IPS-NIHi11 (cell line): ENCODE measurements at regions not wholly inside any gene's neighbourhood (a gene's known extent, or its start where the extent isn't known, plus 50 kb on each side); places are given as distances from the start of the nearest gene placed in this dataset.
"Not testable (repeated sequence)": the region's sequence is repeated elsewhere in the genome, so short reads cannot be mapped to it uniquely, and the experiment has no call there.

Source experiments
- DNase-seq: peaks from one replicate; pipeline ENCODE4 v3.0.0; 2012; ENCODE audit warnings: mixed read lengths, low spot score

DNA sequence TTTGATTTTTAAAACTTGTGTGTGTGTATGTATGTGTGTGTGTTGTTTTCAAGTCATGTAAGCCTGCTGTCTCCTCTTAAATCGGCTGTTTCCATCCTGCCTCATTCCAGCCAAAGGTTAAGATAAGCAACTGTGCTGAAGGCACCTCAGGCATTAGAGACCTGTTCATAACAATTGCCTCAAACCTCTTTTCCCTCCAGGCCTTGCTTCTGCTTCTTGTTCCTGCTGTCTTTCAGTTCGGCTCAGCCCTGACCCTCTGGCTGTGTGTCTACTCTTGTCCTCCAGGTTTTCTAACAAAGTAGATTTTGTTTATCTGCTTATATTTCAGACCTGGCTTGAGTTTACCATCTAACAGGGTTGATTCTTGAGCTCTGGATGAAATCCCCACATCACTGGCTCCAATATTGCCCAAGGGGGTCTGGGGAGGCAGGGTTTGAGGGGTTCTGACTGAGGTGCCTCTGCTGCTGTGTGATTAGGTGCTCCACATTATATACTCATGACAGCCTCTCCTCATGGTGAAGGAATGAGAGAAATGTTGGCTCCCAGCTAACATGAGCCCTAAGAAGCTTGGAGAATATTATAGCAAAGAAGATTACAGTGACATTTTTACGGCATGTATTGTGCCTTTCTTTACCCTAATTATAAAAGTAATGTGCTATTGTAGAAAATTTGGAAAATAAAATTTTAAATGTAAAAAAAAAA lies 229.7 kb upstream of the PIK3R1 start:
- no peak for DNase-seq

DNA sequence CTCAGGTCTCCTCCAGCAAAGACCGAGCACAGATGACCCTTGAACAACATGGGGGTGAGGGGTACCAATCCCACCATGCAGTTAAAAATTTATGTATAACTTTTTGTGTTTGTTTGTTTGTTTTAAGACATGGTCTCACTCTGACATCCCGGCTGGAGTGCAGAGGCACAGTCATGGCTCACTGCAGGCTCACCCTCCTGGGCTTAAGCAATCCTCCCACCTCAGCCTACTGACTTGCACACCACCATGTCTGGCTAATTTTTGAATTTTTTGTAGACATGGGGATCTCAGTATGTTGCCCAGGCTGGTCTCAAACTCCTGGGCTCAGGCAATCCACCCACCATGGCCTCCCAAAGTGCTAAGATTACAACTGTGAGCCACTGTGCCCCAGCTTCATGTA lies 231.0 kb upstream of the PIK3R1 start:
- DNase-seq = no peak

DNA sequence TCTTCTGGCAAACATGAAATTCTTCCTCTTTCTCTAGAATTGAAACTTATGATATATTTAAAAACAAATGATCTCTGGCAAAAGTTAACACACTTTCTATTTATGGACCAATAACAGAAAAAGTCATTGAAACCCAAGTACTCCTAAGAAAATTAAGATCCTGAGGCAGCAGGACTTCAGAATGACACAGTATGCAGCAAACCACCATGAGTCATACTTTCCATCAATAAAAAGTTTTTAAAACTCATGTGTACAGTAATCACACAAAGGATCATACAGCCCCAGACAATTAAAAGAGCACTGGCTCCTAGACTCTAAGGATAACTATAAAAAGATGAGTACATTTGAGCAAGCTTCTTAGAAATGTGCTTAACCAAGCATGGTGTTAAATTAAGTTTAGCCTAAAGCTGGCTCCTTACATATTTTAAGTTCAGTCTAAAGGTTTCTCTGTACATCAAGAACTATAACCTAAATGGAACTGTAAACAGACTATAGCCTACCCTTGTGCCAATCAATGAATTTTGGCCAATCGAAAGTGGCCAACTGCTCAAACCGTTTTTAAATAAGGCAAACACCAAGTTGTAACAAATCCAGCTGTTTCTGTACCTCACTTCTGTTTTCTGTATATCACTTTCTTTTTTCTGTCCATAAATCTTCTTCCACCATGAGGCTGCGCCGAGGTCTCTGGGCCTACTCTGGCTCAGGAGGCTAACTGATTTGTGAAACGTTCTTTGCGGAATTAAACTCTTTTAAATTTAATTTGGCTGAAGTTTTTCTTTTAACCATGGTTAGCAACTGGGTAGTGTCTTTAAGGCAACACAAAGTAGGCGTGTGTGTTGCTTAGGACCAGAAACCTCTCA lies 232.1 kb upstream of the PIK3R1 start:
- DNase-seq = no peak

DNA sequence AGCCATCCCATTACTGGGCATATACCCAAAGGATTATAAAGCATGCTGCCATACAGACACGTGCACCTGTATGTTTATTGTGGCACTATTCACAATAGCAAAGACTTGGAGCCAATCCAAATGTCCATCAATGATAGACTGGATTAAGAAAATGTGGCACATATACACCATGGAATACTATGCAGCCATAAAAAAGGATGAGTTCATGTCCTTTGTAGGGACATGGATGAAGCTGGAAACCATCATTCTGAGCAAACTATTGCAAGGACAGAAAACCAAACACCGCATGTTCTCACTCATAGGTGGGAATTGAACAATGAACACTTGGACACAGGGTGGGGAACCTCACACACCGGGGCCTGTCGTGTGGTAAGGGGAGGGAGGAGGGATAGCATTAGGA lies 233.4 kb upstream of the PIK3R1 start:
- not testable (repeated sequence) for DNase-seq

DNA sequence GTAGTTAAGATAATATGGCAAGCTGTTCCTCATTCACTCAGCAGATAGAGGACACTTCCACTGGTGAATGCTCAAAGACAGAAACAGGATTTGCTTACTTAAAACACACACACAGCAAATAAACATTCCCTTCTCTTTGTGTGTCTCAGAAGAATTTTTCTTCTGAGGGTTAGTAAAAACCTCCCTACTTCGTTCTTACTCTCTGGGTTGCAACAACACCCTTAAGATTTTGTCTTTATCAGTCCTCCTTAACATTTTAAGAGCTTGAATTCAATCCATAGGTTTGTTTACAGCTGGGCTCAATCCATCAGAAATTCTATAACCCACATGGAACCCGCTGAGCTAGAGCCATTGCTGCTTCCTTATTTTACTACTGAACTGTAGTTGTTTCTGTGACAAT lies 237.4 kb upstream of the PIK3R1 start:
- DNase-seq = no peak

DNA sequence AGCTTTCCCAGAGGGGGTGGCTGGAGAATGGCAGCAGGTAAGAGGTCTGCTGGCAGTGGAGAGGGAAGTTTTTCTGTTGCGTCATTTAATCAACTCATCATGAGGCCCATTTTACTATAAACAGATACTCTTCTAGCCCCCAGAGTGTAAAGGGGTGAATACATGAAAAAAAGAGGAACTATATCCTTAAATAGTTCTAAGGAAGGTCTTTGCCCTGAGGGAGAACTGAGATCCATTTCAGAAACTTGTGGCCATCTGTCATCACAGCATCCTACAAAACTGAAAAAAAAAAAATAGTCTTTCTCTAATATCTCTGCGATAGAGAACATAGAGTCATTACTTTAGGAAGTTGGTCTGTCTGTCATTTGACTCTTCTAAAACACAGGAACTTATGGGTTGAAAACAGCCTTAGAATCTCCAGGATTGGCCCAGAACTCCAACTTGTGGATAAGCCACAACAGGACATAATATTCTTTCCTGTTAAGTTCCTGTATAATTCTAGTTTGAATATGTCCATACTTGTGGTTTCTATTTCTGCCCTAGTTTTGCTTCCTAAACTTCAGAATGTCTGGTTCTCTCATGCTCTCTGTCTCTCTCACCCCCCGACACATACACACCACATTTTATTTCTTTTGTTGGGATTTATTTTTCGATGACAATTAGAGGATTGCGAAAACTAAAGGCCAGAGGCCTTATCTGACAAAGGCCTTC lies 238.5 kb upstream of the PIK3R1 start:
- DNase-seq = no peak

DNA sequence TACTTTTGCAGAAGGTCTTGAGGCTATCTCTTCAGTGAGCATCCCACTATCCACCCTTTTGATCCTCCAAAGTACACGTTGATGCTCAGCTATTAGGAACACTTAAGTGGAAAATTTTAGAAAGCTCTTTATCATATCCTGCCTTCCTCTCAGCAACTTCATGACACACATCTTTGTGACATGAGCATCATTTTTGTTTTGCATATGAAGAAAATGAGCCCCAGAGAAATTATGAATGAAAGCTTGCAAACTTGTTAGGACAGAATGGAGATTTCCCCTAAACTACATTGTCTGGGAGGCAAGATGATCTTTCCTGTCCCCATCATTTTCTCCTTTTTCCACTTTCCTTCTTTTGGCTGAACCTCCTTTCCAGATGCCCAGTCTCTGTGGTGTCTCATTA lies 239.4 kb upstream of the PIK3R1 start:
- DNase-seq = no peak

DNA sequence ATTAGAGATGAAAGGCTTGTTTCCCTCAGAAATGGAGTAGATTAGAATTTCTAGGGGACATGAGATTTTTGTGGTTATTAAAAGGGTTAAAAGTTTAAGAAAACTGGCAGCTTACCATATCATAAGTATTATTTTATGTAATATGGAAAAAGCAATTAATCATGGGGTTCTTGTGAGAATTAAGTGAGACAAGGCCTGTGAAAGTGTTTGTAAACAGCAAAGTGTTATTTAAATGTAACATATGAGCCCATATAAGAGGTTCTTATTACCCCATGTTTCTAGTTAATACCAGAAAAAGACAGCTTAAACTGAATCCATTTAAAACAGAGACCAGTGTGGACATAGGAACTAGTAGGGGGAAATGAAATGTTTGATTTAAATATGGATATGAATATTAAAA lies 241.1 kb upstream of the PIK3R1 start:
- no peak for DNase-seq

DNA sequence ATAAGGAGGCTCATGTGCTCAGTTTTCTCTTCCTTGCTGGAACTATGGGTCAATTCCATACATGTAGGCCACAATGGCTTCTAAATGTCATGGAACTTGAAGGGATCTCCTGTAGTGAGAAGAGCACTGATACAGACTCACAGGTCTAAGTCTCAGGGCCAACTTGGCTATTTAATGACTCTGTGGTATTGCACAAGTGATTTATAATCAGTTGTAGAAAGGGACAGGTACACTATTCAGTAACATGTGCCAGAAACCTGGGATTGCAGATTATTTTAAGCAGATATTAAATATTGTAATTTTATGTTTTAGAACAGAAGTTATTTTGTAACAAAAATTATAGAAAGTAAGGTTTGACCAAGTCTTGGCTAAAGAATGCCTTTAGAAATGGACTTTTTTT lies 241.5 kb upstream of the PIK3R1 start:
- DNase-seq = no peak

DNA sequence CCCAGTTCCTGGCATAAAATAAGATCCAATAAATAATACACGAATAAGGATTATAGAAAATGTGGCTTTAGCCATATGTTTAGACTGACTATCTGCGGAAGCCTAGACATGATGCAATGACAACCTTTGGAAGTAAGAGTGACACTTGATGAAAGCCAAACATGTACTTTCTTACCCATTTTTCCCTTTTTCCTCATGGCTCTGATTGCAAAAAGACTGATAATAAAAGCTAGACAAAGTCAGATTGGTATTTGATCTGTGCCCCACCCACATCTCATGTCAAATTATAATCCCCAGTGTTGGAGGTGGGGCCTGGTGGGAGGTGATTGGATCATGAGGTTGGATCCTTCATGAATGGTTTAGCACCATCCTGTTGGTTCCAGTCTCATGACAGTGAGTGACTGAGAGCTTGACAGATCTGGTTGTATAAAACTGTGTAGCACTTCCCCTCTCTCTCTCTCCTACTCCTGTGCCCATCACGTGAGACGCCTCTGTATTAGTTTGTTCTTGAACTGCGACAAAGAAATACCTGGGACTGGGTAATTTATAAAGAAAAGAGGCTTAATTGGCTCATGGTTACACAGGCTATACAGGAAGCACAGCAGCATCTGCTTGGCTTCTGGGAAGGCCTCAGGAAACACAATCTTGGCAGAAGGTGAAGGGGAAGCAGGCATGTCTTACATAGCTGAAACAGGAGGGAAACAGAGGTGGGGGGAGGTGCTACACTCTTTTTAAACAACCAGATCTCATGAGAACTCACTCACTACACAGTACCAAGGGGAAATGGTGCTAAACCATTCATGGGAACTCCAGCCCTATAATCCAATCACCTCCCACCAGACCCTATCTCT lies 243.4 kb upstream of the PIK3R1 start:
- DNase-seq = no peak

DNA sequence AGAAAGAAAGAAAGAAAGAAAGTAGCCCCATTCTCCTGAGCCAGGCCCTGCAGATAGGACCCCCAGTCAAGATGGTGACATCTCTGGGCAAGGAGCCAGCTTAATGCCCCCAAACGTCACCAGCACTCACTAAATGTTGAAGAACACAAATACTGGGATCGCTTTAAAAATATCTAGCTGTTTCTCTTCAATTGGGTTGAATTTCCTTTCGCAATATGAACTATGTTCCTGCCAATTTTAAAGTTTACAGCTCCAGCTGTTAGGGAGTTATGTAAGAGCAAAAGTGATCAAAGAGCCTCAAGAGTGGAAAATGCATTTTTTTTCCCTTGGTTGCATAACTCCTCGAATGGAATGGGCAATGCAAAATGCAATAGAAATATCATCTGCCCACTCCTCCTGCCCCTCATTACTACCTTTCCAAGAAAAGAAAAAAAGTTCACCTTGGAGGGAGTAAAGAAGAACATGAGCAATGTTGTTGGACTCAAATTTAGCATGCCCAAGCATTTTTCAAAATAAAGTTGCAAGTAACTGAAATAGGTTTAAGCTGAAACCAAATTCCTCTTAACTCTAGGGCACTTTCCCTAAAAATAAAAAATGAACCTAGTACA lies 244.2 kb upstream of the PIK3R1 start:
- no peak for DNase-seq

DNA sequence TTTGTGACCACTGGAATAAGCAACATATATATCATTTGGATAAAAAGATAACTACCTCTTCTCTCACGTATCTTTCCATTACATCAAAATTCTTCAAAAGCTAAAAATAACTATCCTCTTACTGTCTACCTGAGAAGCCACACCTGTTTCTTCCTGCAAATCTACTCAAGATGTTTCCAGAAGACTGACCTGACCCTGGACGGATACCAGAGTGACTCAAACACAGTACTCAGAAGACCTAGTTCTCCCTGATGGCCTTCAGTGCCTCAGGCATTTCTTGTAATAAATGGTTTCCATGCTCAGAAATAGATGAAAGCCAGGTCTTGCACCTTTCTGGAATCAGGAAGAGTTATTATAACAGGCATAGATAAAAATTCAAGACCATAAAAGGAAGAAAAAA lies 245.9 kb upstream of the PIK3R1 start:
- no peak for DNase-seq

DNA sequence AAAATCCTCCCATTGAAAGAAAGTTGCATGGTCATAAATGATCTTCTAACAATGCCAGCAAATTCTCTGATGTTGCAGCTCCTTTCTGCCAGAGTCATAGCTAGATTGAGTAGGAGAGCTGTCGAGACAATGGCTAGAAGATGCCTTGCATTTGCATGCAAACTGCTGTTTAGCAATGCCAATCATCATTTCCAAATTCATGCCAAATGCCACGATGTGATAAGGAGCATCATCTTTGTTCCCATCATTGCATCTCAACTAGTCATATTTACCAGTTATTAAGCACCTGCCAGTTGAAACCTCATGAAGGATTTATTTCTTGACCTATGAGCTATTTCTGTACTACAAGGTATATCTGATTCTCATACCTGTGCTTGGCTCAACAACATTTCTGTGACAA lies 246.4 kb upstream of the PIK3R1 start:
- no peak for DNase-seq

DNA sequence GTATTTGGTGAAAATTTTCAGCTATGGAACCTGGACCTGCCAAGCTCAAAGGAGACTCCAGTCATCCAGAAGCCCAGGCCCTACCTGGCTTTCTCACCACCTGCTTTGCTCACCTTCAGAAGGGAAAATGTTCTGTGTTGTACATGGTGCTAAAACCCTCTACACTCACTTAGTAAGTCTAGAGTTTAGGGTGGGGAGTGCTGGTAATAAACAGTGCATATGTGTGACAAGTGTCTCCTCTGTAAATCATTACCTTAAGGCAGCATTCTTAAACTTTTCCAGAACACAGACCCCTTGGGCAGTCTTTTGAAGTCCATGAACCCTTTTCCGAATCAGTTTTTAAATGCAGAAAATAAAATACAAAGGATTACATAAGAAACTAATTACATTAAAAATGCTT lies 248.8 kb upstream of the PIK3R1 start:
- DNase-seq = no peak

DNA sequence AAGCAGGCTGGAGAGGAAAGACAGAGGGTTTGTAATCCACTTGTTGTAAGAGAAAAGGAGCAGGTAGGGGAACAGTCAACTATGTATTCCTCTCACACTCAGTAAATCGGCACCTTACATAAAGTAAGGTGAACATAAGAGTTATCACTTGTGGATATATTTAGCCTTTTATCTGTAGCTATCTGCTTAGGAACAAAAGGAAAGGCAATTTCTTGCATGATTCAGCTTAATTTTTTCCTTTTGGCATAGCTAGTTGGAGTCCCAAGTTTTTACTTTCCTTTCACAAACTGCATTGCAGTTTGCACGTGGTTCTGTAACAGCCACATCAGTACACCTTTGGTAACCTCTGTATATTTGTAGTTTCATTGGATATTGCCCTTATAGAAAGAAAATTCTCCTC lies 250.9 kb upstream of the PIK3R1 start:
- DNase-seq = no peak

DNA sequence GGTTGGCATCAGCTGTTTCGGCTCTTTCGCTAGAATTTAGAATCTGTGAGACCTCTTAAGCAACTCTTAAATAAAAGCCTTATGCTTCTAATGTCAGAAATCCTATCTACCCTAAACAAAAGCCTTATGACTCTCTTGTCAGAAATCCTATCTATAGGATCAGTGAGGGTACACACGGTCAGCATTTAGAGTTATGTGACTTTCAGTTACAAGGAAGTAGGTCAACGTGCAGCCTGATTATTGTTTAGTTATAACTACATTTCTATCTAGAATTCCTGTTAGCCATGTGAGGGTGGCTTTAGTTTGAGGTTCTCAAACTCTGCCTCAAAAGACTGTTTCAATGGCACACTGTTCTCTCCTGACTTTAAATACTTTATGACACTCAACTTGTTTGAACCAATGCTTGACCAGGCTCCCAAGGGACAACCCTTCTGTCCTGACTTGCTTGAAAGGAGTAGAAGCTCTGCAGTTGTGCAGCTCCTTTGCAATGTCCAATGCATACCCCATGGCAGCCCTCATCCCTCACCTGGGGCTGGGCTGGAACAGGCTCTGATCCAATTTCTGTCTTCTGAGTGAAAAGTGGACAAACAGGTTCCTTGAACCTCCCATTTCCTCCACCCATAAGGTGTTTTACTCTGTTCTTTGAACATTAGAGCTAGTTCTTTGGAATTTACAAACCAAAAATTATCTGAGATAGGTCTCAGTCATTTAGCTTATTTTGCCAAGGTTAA lies 251.6 kb upstream of the PIK3R1 start:
- peak; percentile 33 for DNase-seq

DNA sequence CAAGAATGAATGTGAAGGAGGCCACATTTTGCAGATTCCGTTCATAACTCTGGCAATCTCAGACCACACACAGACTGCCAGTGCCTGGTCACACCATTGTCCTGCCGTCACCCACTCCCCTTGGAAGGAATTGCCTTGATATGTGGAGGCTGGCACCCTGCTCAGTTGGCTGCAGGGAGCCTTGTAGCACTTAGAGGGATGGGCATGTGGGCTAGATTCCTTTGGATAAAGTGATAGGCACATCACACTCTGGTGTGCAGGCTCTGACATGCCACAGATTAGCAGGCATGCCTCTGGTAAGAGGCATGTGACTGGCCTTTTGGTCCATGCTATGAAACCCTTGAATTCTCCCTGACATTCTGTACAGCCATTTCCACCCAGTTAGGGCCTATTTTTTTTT lies 254.6 kb upstream of the PIK3R1 start:
- no peak for DNase-seq

DNA sequence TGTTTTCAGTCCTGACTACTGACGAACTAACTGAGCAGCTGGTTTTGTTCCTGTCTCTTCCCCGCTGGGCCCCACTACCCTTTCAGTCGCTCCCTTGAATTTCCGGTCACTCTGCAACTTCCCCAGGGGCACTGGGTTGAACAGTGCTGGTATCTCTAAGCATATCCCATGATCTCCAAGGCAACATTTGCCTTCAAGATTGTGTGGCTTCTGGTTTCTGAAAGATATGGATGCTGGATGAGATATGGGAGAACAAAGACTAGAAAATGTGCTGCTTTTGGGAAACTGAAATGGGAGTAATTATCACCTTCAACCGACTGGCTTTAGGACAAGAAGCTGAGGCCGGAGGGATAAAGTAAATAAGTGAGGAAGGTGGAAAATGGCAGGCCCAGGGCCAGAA lies 258.2 kb upstream of the PIK3R1 start:
- DNase-seq = peak; percentile 22

DNA sequence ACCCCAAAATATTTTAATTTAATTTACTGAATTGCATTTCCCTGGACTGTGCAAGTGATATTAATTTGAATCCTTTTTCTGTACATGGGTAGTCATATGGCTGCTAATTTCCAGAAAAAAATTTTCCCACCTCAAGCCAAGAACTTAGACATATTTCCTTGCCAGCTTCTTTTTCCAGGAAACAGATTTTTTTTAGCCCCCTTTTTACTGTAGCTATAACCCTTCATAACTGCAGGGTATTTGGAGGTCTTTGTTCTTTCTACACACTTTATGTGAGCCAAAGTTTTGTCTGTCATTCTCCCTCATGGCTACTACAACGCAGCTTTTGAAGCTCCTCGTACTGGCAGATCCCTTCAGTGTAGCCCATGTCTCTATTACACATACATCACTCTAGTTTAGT lies 261.2 kb upstream of the PIK3R1 start:
- no peak for DNase-seq

DNA sequence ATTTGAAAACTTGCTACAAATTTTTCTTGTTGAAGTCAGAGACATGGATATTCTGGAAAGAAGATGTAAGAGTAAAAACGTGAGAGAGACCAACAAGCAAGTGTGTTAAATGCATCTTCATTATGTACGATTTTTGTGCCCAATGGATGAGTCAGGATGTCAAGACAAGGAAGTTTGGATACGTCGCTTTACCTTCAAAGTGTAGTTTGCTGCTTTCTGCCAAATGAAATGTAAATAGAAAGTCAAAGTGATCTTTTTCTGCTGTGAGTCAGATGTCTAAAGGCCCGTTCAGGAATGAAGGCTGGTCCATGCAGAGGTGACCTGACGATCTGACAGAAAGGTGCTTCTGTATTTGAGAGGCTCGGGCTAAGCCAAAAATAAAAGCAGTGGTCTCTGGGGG lies 273.1 kb upstream of the PIK3R1 start:
- DNase-seq = no peak
